ENCODE measurements at regions not wholly inside any gene's neighbourhood (a gene's known extent, or its start where the extent isn't known, plus 50 kb on each side); places are given as distances from the start of the nearest gene placed in this dataset.

DNA sequence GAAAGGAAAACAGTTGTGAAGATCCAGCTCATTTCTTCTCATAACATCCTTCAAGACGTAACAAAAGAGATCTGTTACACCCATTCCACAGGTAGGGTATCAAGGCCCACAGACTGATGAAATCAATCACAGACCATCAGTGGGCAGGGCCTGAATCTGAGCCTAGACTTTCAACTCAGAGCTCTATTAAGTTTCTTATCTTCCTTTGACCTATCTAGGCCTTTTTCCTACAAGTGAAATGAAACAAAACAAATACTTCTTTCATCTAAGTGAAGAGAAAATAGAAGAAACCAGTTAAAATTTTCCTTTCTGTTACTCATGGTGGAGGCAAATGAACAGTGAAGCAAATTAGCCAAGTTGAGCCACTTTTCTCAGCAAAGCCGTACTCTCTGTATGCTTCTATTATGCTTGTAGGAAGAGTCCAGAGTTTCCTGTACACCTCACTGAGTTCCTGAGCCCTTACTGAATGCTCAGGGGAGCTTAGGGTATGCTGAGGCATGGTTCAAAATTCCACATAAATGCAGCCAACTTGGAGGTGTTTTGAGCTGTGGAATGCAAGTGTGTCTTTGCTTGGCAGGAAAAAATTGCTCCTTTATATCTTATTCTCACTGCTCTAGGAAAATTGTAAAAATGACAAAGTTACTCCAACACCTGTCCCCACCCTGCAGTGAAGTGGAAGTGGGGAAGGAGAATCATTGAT lies 91.9 kb downstream of the FEM1C start:
- TF ChIP-seq, protein P1, sequence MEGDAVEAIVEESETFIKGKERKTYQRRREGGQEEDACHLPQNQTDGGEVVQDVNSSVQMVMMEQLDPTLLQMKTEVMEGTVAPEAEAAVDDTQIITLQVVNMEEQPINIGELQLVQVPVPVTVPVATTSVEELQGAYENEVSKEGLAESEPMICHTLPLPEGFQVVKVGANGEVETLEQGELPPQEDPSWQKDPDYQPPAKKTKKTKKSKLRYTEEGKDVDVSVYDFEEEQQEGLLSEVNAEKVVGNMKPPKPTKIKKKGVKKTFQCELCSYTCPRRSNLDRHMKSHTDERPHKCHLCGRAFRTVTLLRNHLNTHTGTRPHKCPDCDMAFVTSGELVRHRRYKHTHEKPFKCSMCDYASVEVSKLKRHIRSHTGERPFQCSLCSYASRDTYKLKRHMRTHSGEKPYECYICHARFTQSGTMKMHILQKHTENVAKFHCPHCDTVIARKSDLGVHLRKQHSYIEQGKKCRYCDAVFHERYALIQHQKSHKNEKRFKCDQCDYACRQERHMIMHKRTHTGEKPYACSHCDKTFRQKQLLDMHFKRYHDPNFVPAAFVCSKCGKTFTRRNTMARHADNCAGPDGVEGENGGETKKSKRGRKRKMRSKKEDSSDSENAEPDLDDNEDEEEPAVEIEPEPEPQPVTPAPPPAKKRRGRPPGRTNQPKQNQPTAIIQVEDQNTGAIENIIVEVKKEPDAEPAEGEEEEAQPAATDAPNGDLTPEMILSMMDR (conservative IDR thresholded peaks at IDR 0.05; ENCODE audit: low read depth, low read length), result no peak
- no peak for TF ChIP-seq EZH2 (IDR thresholded peaks at IDR 0.05; ENCODE audit: borderline replicate concordance, low read depth, low read length, poor library complexity, severe bottlenecking)
